ENCODE measurements at regions not wholly inside any gene's neighbourhood (a gene's known extent, or its start where the extent isn't known, plus 50 kb on each side); places are given as distances from the start of the nearest gene placed in this dataset.

- DNase-seq = no peak
These were observed 51.7 kb upstream of the ACVR2A start for GRCh38 chr2:147792966-147793617.

- DNase-seq = no peak
These were observed 54.2 kb upstream of the ACVR2A start for GRCh38 chr2:147790580-147790979.

GRCh38 chr2:147789720-147790119 is 55.1 kb upstream of the ACVR2A start:
- DNase-seq = no peak

- DNase-seq = no peak
These were observed 55.5 kb upstream of the ACVR2A start for GRCh38 chr2:147789287-147789686.

GRCh38 chr2:147782141-147782930 is 62.5 kb upstream of the ACVR2A start:
- DNase-seq = no peak

- DNase-seq = no peak
These were observed 65.4 kb upstream of the ACVR2A start for GRCh38 chr2:147779440-147779839.

GRCh38 chr2:147777394-147777793 is 67.4 kb upstream of the ACVR2A start:
- no peak for DNase-seq

GRCh38 chr2:147774805-147775204 is 70.0 kb upstream of the ACVR2A start:
- no peak for DNase-seq

GRCh38 chr2:147773479-147773878 is 71.3 kb upstream of the ACVR2A start:
- no peak for DNase-seq

GRCh38 chr2:147772781-147773180 is 72.0 kb upstream of the ACVR2A start:
- no peak for DNase-seq

GRCh38 chr2:147763861-147764260 is 81.0 kb upstream of the ACVR2A start:
- DNase-seq = peak in 1 of 5 experiments; percentile 43

GRCh38 chr2:147760984-147761383 is 83.8 kb upstream of the ACVR2A start:
- DNase-seq = no peak

GRCh38 chr2:147759536-147759935 is 85.3 kb upstream of the ACVR2A start:
- no peak for DNase-seq

- no peak for DNase-seq
These were observed 86.0 kb upstream of the ACVR2A start for GRCh38 chr2:147758821-147759220.

GRCh38 chr2:147756069-147756468 is 88.8 kb upstream of the ACVR2A start:
- no peak for DNase-seq

- DNase-seq = no peak
These were observed 104.5 kb upstream of the ACVR2A start for GRCh38 chr2:147740211-147740927.

GRCh38 chr2:147739508-147739907 is 105.3 kb upstream of the ACVR2A start:
- no peak for DNase-seq

GRCh38 chr2:147718831-147719230 is 126.0 kb upstream of the ACVR2A start:
- DNase-seq = no peak

GRCh38 chr2:147716906-147717305 is 127.9 kb upstream of the ACVR2A start:
- no peak for DNase-seq

- DNase-seq = no peak
These were observed 129.0 kb upstream of the ACVR2A start for GRCh38 chr2:147715807-147716206.

- DNase-seq = no peak
These were observed 130.2 kb upstream of the ACVR2A start for GRCh38 chr2:147714582-147714981.

- no peak for DNase-seq
These were observed 131.5 kb upstream of the ACVR2A start for GRCh38 chr2:147713349-147713748.

GRCh38 chr2:147712051-147712450 is 132.8 kb upstream of the ACVR2A start:
- DNase-seq = no peak

GRCh38 chr2:147711031-147711430 is 133.8 kb upstream of the ACVR2A start:
- DNase-seq = no peak

Data from T-helper 2 cell (primary cell).